GOT3 (cell line): ENCODE measurements at regions not wholly inside any gene's neighbourhood (a gene's known extent, or its start where the extent isn't known, plus 50 kb on each side); places are given as distances from the start of the nearest gene placed in this dataset.

Experiments used
- DNase-seq: peaks from one replicate; lab custom pipeline; 2025; ENCODE audit warnings: mixed read lengths; lab: John Stamatoyannopoulos, UW

GRCh38 chr20:56801971-56802755 is 173.1 kb downstream of the TFAP2C start:
- no peak for DNase-seq

- DNase-seq, result no peak
Measured at GRCh38 chr20:56802805-56803204, 173.7 kb downstream of the TFAP2C start.

GRCh38 chr20:56805313-56805712 is 176.2 kb downstream of the TFAP2C start:
- DNase-seq, result no peak

GRCh38 chr20:56805966-56806365 is 176.9 kb downstream of the TFAP2C start:
- no peak for DNase-seq

GRCh38 chr20:56806952-56807517 is 177.9 kb downstream of the TFAP2C start:
- no peak for DNase-seq

- DNase-seq, result no peak
Measured at GRCh38 chr20:56808117-56808725, 179.1 kb downstream of the TFAP2C start.

GRCh38 chr20:56808732-56809131 is 179.6 kb downstream of the TFAP2C start:
- DNase-seq, result no peak

GRCh38 chr20:56809668-56810067 is 180.6 kb downstream of the TFAP2C start:
- no peak for DNase-seq

GRCh38 chr20:56810141-56810540 is 181.0 kb downstream of the TFAP2C start:
- DNase-seq, result no peak

- DNase-seq, result no peak
Measured at GRCh38 chr20:56815796-56816195, 186.7 kb downstream of the TFAP2C start.

- DNase-seq, result no peak
Measured at GRCh38 chr20:56816349-56816748, 187.2 kb downstream of the TFAP2C start.

- DNase-seq, result no peak
Measured at GRCh38 chr20:56817780-56818675, 188.9 kb downstream of the TFAP2C start.

GRCh38 chr20:56820984-56821383 is 191.9 kb downstream of the TFAP2C start:
- DNase-seq, result no peak

- no peak for DNase-seq
Measured at GRCh38 chr20:56826306-56826704, 197.2 kb downstream of the TFAP2C start.

GRCh38 chr20:56826705-56827665 is 197.9 kb downstream of the TFAP2C start:
- DNase-seq, result no peak

- DNase-seq, result no peak
Measured at GRCh38 chr20:56827763-56828162, 198.7 kb downstream of the TFAP2C start.

- no peak for DNase-seq
Measured at GRCh38 chr20:56828402-56828801, 199.3 kb downstream of the TFAP2C start.

- no peak for DNase-seq
Measured at GRCh38 chr20:56829788-56830385, 200.8 kb downstream of the TFAP2C start.

- DNase-seq, result no peak
Measured at GRCh38 chr20:56831795-56832194, 202.7 kb downstream of the TFAP2C start.

- no peak for DNase-seq
Measured at GRCh38 chr20:56833427-56833826, 204.3 kb downstream of the TFAP2C start.
